GM23338 (cell line): ENCODE measurements at regions not wholly inside any gene's neighbourhood (a gene's known extent, or its start where the extent isn't known, plus 50 kb on each side); places are given as distances from the start of the nearest gene placed in this dataset.

ENCODE experiments used
- ATAC-seq: fragments of 200-7000 bp; cut with Tn5 transposase; 3 replicates; pipeline ENCODE4 v1.9.1; 2020
- DNase-seq: peaks from one replicate; pipeline ENCODE4 v3.0.0-alpha.2; 2015; ENCODE audit warnings: low spot score
- H2AFZ ChIP-seq: fragments of 200-600 bp; sonication (generic); 2 replicates; pipeline ENCODE4 v1.8.0; 2016; ENCODE audit warnings: antibody characterized with exemption, mild to moderate bottlenecking, moderate library complexity
- H3F3A ChIP-seq: fragments of 200-600 bp; sonication (generic); replicated peaks from 2 replicates; pipeline ENCODE4 v1.8.0; 2017; ENCODE audit warnings: antibody characterized with exemption, mixed run types, low read depth
- H3K27ac ChIP-seq: fragments of 200-600 bp; sonication (generic); 2 replicates; pipeline ENCODE4 v1.6.1; 2016; ENCODE audit warnings: low read depth
- H3K27me3 ChIP-seq: fragments of 200-600 bp; sonication (generic); 2 replicates; pipeline ENCODE4 v1.8.0; 2016; ENCODE audit warnings: mild to moderate bottlenecking, mixed run types, moderate library complexity; ENCODE audit not compliant: insufficient read depth
- H3K36me3 ChIP-seq: fragments of 200-600 bp; sonication (generic); 2 replicates; pipeline ENCODE4 v1.8.0; 2016; ENCODE audit warnings: mild to moderate bottlenecking; ENCODE audit not compliant: insufficient read depth
- H3K4me1 ChIP-seq: fragments of 200-600 bp; sonication (generic); 2 replicates; pipeline ENCODE4 v1.8.0; 2016; ENCODE audit warnings: mild to moderate bottlenecking, moderate library complexity; ENCODE audit not compliant: insufficient read depth
- H3K4me2 ChIP-seq: fragments of 200-600 bp; sonication (generic); 2 replicates; pipeline ENCODE4 v1.7.1; 2017; ENCODE audit warnings: mixed run types
- H3K4me3 ChIP-seq: fragments of 200-600 bp; sonication (generic); 2 replicates; pipeline ENCODE4 v1.6.1; 2016; ENCODE audit warnings: mixed run types
- H3K79me2 ChIP-seq: fragments of 200-600 bp; sonication (generic); replicated peaks from 2 replicates; pipeline ENCODE4 v1.8.0; 2017; ENCODE audit warnings: mild to moderate bottlenecking; ENCODE audit not compliant: insufficient read depth
- H3K9me2 ChIP-seq: fragments of 200-600 bp; sonication (generic); 2 replicates; pipeline ENCODE4 v1.8.0; 2017; ENCODE audit not compliant: insufficient read depth
- H4K20me1 ChIP-seq: fragments of 200-600 bp; sonication (generic); replicated peaks from 2 replicates; pipeline ENCODE4 v1.8.0; 2017; ENCODE audit warnings: mild to moderate bottlenecking; ENCODE audit not compliant: insufficient read depth
- H3K27ac Mint-ChIP-seq: 2 replicates; pipeline ENCODE4 v1.8.0; 2020; ENCODE audit warnings: inconsistent platforms, mild to moderate bottlenecking, moderate library complexity, mixed read lengths
- H3K27me3 Mint-ChIP-seq: 3 replicates; pipeline ENCODE4 v1.8.0; 2022; ENCODE audit warnings: low read depth, mild to moderate bottlenecking, moderate library complexity, mixed read lengths, inconsistent platforms; ENCODE audit not compliant: insufficient read depth, poor library complexity
- H3K36me3 Mint-ChIP-seq: 3 replicates; pipeline ENCODE4 v1.8.0; 2021; ENCODE audit warnings: low read depth, mild to moderate bottlenecking, inconsistent platforms, moderate library complexity, mixed read lengths
- H3K4me1 Mint-ChIP-seq: 3 replicates; pipeline ENCODE4 v1.8.0; 2020; ENCODE audit warnings: mild to moderate bottlenecking, inconsistent platforms, mixed read lengths
- H3K4me3 Mint-ChIP-seq: 3 replicates; pipeline ENCODE4 v1.8.0; 2021; ENCODE audit warnings: moderate library complexity, mild to moderate bottlenecking, inconsistent platforms, mixed read lengths
- H3K9me3 Mint-ChIP-seq: 3 replicates; pipeline ENCODE4 v1.8.0; 2020; ENCODE audit warnings: moderate library complexity, mild to moderate bottlenecking, inconsistent platforms, mixed read lengths
- CREB1 ChIP-seq: fragments of 250-450 bp; sonication (Bioruptor Pico); IDR thresholded peaks from 2 replicates; pipeline ENCODE4 v1.5.0; 2020; ENCODE audit warnings: low read depth, mild to moderate bottlenecking, moderate library complexity
- EZH2 ChIP-seq: fragments of 200-600 bp; sonication (generic); IDR thresholded peaks from one replicate; pipeline ENCODE4 v1.8.0; 2017; ENCODE audit warnings: antibody characterized with exemption, mild to moderate bottlenecking, low read depth; ENCODE audit not compliant: unreplicated experiment
- JUNB ChIP-seq: IDR thresholded peaks from one replicate; pipeline ENCODE4 v1.6.1; 2016; ENCODE audit warnings: antibody characterized with exemption; ENCODE audit not compliant: unreplicated experiment
- NANOG ChIP-seq: IDR thresholded peaks from 2 replicates; pipeline ENCODE4 v1.6.1; 2016; ENCODE audit warnings: antibody characterized with exemption, borderline replicate concordance
- POLR2AphosphoS5 ChIP-seq: IDR thresholded peaks from 2 replicates; pipeline ENCODE4 v1.6.1; 2016; ENCODE audit warnings: antibody characterized with exemption, low read depth
- STAT1 ChIP-seq: IDR thresholded peaks from one replicate; pipeline ENCODE4 v1.6.1; 2016; ENCODE audit warnings: antibody characterized with exemption; ENCODE audit not compliant: unreplicated experiment
- ZNF331 ChIP-seq: fragments of 250-450 bp; sonication (Bioruptor Pico); IDR thresholded peaks from 2 replicates; pipeline ENCODE4 v1.5.0; 2020; ENCODE audit warnings: low read depth, mild to moderate bottlenecking, moderate library complexity
- TF ChIP-seq, protein P1 (sequence below), 2 experiments: fragments of 200-600 bp in 1 of 2; sonication (generic) in 1 of 2; conservative IDR thresholded peaks; 2 replicates each; pipeline versions ENCODE4 v1.5.1 to v1.6.1; 2016 to 2017; ENCODE audit warnings: antibody characterized with exemption in 2 of 2, low read depth in 2 of 2, mild to moderate bottlenecking in 2 of 2, moderate library complexity in 1 of 2
- TF ChIP-seq, protein P2 (sequence below): fragments of 250-450 bp; sonication (Bioruptor Pico); IDR thresholded peaks from 2 replicates; pipeline ENCODE4 v1.5.0; 2020; ENCODE audit warnings: mild to moderate bottlenecking, moderate library complexity

DNA sequence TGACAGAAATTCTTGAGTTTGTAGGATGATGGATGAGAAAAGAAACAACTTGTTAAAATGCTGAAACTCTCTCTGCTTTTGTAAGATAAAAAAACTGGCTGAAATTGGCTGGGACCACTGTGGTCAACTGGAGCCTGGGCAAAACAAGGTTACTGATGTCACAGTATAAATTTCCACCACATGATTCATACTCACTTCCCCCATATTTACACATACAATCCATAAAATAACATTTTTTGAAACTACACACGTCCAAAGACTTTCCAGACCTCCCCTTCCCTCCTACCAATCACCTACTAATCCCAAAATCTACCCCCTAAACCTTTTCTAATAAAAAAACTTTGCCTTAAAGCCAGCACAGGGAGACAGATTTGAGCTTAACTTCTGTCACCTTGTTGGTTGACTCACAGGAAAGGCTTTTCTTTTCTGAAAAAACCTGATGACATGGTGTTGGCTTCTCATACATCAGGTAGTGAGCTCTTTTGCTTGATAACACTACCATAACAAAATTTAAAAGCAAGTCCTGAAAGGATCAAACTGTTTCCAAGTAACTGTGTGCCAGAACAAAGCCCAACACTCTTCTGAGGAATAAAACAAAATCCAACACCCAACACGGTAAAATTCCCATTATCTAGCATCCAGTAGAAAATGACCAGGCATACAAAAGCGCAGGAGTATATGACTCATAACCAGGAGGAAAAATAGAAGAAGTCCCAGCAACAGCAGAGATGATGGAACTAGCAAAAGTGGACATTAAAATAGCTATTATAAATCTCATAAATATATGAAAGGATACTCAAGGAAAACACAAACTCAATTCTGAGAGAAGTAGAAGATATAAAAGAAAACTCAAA, 87.3 kb upstream of the SNRK start:
- Histone ChIP-seq H2AFZ (no peak overlapping the region), H3K79me2 (no peaks in the 10 kb centered on the region), H3K27me3 (no peaks in the 10 kb centered on the region), H3K4me1 (no peaks in the 10 kb centered on the region), H3F3A (no peaks in the 10 kb centered on the region), H3K27ac (no peak overlapping the region), H3K4me2 (no peak overlapping the region), H4K20me1 (no peaks in the 10 kb centered on the region), H3K4me3 (no peak overlapping the region), H3K36me3 (no peaks in the 10 kb centered on the region), H3K9me2 (no peaks in the 10 kb centered on the region)
- Mint-ChIP-seq H3K36me3 (no peaks in the 10 kb centered on the region), H3K9me3 (peaks cover 8% of the 10 kb centered on the region; the same call in 1 of the 3 replicates), H3K4me1 (no peaks in the 10 kb centered on the region), H3K4me3 (no peak overlapping the region), H3K27me3 (peaks cover 6% of the 10 kb centered on the region), H3K27ac (no peak overlapping the region)
- no peak for ATAC-seq
- TF ChIP-seq, protein P1, sequence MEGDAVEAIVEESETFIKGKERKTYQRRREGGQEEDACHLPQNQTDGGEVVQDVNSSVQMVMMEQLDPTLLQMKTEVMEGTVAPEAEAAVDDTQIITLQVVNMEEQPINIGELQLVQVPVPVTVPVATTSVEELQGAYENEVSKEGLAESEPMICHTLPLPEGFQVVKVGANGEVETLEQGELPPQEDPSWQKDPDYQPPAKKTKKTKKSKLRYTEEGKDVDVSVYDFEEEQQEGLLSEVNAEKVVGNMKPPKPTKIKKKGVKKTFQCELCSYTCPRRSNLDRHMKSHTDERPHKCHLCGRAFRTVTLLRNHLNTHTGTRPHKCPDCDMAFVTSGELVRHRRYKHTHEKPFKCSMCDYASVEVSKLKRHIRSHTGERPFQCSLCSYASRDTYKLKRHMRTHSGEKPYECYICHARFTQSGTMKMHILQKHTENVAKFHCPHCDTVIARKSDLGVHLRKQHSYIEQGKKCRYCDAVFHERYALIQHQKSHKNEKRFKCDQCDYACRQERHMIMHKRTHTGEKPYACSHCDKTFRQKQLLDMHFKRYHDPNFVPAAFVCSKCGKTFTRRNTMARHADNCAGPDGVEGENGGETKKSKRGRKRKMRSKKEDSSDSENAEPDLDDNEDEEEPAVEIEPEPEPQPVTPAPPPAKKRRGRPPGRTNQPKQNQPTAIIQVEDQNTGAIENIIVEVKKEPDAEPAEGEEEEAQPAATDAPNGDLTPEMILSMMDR (conservative IDR thresholded peaks at IDR 0.05; ENCODE audit: low read depth in 2 of 2), result no peak
- no peak for TF ChIP-seq POLR2AphosphoS5
- no peak for TF ChIP-seq STAT1
- TF ChIP-seq NANOG, result no peak
- TF ChIP-seq ZNF331 (CRISPR knock-in tag), result no peak
- TF ChIP-seq EZH2, result no peak
- no peak for TF ChIP-seq CREB1
- TF ChIP-seq, protein P2, sequence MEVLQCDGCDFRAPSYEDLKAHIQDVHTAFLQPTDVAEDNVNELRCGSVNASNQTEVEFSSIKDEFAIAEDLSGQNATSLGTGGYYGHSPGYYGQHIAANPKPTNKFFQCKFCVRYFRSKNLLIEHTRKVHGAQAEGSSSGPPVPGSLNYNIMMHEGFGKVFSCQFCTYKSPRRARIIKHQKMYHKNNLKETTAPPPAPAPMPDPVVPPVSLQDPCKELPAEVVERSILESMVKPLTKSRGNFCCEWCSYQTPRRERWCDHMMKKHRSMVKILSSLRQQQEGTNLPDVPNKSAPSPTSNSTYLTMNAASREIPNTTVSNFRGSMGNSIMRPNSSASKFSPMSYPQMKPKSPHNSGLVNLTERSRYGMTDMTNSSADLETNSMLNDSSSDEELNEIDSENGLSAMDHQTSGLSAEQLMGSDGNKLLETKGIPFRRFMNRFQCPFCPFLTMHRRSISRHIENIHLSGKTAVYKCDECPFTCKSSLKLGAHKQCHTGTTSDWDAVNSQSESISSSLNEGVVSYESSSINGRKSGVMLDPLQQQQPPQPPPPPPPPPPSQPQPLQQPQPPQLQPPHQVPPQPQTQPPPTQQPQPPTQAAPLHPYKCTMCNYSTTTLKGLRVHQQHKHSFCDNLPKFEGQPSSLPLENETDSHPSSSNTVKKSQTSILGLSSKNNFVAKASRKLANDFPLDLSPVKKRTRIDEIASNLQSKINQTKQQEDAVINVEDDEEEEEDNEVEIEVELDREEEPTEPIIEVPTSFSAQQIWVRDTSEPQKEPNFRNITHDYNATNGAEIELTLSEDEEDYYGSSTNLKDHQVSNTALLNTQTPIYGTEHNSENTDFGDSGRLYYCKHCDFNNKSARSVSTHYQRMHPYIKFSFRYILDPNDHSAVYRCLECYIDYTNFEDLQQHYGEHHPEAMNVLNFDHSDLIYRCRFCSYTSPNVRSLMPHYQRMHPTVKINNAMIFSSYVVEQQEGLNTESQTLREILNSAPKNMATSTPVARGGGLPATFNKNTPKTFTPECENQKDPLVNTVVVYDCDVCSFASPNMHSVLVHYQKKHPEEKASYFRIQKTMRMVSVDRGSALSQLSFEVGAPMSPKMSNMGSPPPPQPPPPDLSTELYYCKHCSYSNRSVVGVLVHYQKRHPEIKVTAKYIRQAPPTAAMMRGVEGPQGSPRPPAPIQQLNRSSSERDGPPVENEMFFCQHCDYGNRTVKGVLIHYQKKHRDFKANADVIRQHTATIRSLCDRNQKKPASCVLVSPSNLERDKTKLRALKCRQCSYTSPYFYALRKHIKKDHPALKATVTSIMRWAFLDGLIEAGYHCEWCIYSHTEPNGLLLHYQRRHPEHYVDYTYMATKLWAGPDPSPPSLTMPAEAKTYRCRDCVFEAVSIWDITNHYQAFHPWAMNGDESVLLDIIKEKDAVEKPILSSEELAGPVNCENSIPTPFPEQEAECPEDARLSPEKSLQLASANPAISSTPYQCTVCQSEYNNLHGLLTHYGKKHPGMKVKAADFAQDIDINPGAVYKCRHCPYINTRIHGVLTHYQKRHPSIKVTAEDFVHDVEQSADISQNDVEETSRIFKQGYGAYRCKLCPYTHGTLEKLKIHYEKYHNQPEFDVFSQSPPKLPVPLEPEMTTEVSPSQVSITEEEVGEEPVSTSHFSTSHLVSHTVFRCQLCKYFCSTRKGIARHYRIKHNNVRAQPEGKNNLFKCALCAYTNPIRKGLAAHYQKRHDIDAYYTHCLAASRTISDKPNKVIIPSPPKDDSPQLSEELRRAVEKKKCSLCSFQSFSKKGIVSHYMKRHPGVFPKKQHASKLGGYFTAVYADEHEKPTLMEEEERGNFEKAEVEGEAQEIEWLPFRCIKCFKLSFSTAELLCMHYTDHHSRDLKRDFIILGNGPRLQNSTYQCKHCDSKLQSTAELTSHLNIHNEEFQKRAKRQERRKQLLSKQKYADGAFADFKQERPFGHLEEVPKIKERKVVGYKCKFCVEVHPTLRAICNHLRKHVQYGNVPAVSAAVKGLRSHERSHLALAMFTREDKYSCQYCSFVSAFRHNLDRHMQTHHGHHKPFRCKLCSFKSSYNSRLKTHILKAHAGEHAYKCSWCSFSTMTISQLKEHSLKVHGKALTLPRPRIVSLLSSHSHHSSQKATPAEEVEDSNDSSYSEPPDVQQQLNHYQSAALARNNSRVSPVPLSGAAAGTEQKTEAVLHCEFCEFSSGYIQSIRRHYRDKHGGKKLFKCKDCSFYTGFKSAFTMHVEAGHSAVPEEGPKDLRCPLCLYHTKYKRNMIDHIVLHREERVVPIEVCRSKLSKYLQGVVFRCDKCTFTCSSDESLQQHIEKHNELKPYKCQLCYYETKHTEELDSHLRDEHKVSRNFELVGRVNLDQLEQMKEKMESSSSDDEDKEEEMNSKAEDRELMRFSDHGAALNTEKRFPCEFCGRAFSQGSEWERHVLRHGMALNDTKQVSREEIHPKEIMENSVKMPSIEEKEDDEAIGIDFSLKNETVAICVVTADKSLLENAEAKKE (CRISPR knock-in tag), result no peak
- no peak for TF ChIP-seq JUNB
- DNase-seq, result no peak
